Right lung (tissue), 2 donors: ENCODE measurements at regions not wholly inside any gene's neighbourhood (a gene's known extent, or its start where the extent isn't known, plus 50 kb on each side); places are given as distances from the start of the nearest gene placed in this dataset.

ENCODE experiments used
- DNase-seq, 2 donors: peaks; one replicate each; pipeline ENCODE4 v3.0.0-alpha.2; 2013

GRCh38 chr14:66111891-66112290, 374.3 kb upstream of the CCDC196 start:
- no peak for DNase-seq

- no peak for DNase-seq
Measured at GRCh38 chr14:66114071-66114470, 372.1 kb upstream of the CCDC196 start.

- DNase-seq, result no peak
Measured at GRCh38 chr14:66115740-66116502, 370.2 kb upstream of the CCDC196 start.

GRCh38 chr14:66116732-66117131, 369.4 kb upstream of the CCDC196 start:
- no peak for DNase-seq

- no peak for DNase-seq
Measured at GRCh38 chr14:66117600-66117999, 368.6 kb upstream of the CCDC196 start.

GRCh38 chr14:66119606-66120231, 366.5 kb upstream of the CCDC196 start:
- DNase-seq, result no peak

- no peak for DNase-seq
Measured at GRCh38 chr14:66120402-66120801, 365.8 kb upstream of the CCDC196 start.

GRCh38 chr14:66121859-66122258, 364.3 kb upstream of the CCDC196 start:
- DNase-seq, result no peak

GRCh38 chr14:66129224-66129623, 356.9 kb upstream of the CCDC196 start:
- no peak for DNase-seq

GRCh38 chr14:66131111-66131510, 355.1 kb upstream of the CCDC196 start:
- no peak for DNase-seq

- DNase-seq, result no peak
Measured at GRCh38 chr14:66133666-66134065, 352.5 kb upstream of the CCDC196 start.

- no peak for DNase-seq
Measured at GRCh38 chr14:66135831-66136230, 350.3 kb upstream of the CCDC196 start.

GRCh38 chr14:66137081-66137480, 349.1 kb upstream of the CCDC196 start:
- DNase-seq, result peak; percentile 63 to 69

GRCh38 chr14:66139432-66139831, 346.7 kb upstream of the CCDC196 start:
- DNase-seq, result no peak

- no peak for DNase-seq
Measured at GRCh38 chr14:66140213-66140918, 345.8 kb upstream of the CCDC196 start.

GRCh38 chr14:66140963-66141362, 345.2 kb upstream of the CCDC196 start:
- no peak for DNase-seq

- DNase-seq, result no peak
Measured at GRCh38 chr14:66141733-66142132, 344.4 kb upstream of the CCDC196 start.

- no peak for DNase-seq
Measured at GRCh38 chr14:66143387-66144112, 342.6 kb upstream of the CCDC196 start.

- no peak for DNase-seq
Measured at GRCh38 chr14:66152302-66152701, 333.9 kb upstream of the CCDC196 start.

- DNase-seq, result no peak
Measured at GRCh38 chr14:66152747-66153146, 333.4 kb upstream of the CCDC196 start.

GRCh38 chr14:66163023-66163422, 323.1 kb upstream of the CCDC196 start:
- no peak for DNase-seq

- no peak for DNase-seq
Measured at GRCh38 chr14:66165337-66165736, 320.8 kb upstream of the CCDC196 start.
